Middle frontal gyrus (tissue), 1 donor: ENCODE measurements at regions not wholly inside any gene's neighbourhood (a gene's known extent, or its start where the extent isn't known, plus 50 kb on each side); places are given as distances from the start of the nearest gene placed in this dataset.
"Not testable (repeated sequence)": the region's sequence is repeated elsewhere in the genome, so short reads cannot be mapped to it uniquely, and the experiment has no call there.

ENCODE experiments used
- DNase-seq: peaks from one replicate; pipeline ENCODE4 v3.0.0-alpha.2; 2015; ENCODE audit warnings: low spot score; ENCODE audit errors: extremely low spot score

DNA sequence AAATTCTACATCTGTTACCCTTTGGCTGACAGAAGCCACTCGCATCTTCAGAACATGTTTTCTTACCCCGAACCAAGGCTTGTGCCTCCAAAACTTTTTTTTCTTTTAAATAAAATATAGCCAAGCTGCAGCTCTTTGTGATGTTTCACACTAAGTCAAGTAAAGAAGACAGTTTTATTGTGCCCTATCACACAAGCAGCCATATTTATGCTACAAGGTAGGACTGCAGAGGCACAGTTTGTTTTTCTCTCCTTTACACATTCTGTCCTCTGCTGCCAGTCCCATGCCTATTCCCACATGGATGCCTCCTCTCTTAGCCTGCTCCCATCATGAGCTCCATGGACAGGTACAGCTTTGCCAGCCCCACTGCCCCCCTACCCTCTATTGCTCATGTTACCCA, 219.6 kb upstream of the THUMPD2 start:
- no peak for DNase-seq

- no peak for DNase-seq
Observed at GRCh38 chr2:39996653-39997080, 217.6 kb upstream of the THUMPD2 start.

GRCh38 chr2:39995005-39995737, 216.1 kb upstream of the THUMPD2 start:
- DNase-seq = no peak

DNA sequence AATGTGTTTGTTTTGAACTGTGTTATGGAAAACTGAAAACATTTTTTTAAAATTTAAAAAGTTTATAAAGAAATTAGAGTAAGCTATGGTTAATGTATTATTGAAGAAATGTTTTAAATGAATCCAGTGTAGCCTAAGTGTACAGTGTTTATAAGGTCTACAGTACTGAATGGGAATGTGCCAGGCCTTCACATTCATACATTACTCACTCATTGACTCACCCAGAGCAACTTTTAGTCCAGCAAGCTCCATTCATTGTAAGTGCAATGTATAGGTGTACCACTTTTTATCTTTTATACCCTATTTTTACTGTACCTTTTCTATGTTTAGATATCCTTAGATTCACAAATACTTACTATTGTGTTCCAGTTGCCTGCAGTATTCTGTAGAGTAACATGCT, 215.1 kb upstream of the THUMPD2 start:
- DNase-seq = no peak

DNA sequence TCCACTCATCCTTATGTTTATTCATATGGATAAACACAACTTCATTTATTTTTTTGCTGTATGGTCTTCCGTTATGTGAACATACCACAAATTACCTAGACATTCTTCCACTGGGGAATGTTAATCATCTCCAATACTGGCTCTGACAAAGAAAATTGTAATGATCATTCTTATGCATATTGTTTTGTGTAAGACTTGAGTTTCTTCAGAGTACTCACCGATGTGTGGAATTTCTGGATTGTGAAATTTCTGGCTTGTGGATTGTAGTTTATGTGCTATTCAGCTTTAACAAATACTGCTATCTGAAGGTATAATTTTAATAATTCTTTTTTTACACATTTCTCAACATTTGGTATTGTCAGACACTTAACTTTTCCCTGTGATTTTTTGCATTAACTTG, 212.2 kb upstream of the THUMPD2 start:
- DNase-seq = no peak

DNA sequence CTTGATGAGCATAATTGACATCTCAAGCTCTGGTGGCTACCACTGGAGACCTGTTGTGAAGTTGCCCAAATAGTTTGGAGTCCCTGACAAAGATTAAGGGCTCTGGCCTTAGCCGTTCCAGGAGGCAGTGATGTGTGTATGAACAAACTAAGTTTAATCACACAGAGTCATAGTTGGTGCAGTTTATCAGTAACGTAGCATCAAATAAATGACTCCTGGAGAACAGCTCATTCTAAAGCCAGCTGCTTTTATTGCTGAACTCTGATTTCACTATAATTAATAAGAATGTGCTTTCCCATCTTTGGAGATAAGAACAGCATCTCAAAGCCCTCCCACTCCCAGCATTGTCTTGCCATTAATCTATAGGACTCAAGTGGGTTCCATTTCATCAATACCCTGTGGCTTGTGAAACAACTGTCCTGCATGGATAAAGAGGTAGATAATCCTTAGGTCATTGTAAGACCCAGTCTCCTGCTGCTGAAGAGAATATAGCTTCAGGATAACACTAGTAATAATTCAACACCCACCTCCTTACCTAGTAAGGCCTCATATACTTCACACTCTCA, 211.4 kb upstream of the THUMPD2 start:
- no peak for DNase-seq

GRCh38 chr2:39989888-39990287, 210.8 kb upstream of the THUMPD2 start:
- DNase-seq = no peak

- DNase-seq = no peak
Observed at GRCh38 chr2:39981883-39982311, 202.8 kb upstream of the THUMPD2 start.

GRCh38 chr2:39975476-39976020, 196.5 kb upstream of the THUMPD2 start:
- no peak for DNase-seq

DNA sequence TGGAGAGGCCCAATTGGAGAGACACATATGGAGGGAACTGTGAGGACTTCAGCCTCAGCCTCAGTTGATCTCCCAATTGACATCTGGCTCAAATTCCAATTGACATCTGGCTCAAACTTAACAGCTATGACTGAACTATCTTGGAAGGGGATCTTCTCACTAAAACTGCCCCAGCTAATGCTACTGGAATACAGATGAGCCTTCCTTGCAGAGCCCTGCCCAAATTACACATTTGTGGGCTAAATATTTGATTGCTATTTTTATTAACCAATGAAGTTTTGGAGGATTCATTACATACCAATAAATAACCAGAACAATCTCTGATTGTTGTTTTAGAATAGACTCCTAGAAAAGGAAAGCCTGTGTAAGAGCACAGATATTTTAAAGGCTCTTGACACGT, 189.0 kb upstream of the THUMPD2 start:
- no peak for DNase-seq

GRCh38 chr2:39960681-39961080, 181.6 kb upstream of the THUMPD2 start:
- not testable (repeated sequence) for DNase-seq

DNA sequence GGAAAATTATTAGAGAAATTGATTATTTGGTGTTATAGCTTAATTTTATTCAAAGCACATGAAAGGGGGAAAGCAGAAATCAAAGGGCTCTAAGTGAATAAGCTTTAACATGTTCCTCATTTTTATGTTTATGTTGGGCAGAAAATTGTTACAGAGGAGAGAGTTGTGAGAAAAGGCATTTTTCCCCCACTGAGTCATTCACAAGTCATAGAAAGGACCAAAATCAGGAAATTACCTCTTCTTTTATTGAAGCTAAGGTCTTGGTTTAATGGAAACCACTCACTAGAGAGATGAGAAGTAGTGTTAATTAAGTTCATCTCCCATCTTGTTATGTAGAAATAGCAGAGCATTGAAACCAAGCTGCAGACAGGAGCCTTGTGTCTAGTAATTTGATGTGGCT, 175.3 kb upstream of the THUMPD2 start:
- DNase-seq = no peak

DNA sequence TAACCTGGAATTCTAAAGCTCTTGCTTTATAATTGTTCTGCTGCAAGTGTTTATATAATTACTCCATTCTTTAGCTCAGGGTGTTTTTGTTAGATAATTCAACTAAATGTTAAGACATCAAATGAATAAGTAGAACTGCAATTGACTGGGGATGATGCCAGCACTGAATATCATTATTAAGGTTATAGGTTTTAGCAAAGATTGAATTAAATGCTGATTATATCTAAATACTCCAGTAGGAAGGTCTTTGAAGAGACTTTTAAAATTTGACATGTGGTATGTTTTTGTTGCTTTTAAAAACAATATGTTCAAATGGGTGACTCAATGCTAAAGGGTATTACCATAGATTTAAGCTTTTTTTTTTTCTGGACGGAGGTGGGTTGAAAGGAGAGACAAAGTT, 170.1 kb upstream of the THUMPD2 start:
- no peak for DNase-seq

DNA sequence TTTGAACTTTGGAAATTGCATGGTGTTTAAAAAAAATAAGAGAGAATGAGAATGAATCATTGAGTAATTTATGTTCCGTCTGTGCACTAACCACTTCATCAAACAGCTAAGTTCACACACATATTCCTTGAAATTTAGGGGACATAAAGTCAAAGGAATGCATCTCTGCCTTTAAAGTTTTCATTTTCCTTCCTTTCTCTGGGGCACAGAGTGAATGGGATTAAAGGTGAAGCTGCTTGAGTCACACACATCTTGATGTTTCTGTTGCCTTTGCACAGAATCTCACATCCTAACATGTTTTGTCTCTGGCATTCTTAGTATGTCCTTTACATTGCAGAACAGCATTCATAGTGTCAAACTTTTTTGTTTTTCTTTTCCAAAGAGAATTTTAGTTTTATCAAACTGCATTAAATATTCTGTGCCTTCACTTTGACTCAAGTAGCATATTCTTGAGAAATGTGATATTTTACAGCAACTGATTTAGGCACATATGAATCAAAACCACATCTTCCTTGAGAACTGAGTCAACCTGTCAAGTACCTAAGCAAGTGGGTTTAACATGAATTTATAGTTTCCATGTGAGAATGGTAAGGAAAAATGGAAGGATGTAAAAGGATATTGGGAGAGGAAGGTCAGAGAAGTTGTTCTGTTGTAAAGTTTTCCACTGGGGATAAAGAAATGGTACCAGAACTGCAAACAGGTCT, 169.1 kb upstream of the THUMPD2 start:
- no peak for DNase-seq

GRCh38 chr2:39947294-39948015, 168.4 kb upstream of the THUMPD2 start:
- no peak for DNase-seq

DNA sequence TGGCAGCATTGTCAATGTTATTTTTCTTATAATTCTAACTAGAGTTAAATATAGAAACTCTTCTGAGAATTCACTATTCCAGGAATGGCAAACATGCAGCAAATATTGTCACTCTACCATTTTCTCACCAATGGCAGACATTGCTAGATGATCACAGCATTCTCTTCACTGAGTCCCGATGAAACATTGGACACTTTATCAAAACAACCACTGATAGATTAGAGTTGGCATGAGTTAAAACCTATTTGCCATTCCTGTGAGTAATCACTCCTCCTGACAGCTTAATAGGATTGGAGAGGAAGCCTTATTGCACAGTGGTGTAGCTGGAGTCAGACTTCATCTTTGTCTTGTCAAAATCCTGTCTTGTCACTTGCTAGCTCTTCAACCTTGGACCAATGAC, 163.9 kb upstream of the THUMPD2 start:
- DNase-seq = no peak

DNA sequence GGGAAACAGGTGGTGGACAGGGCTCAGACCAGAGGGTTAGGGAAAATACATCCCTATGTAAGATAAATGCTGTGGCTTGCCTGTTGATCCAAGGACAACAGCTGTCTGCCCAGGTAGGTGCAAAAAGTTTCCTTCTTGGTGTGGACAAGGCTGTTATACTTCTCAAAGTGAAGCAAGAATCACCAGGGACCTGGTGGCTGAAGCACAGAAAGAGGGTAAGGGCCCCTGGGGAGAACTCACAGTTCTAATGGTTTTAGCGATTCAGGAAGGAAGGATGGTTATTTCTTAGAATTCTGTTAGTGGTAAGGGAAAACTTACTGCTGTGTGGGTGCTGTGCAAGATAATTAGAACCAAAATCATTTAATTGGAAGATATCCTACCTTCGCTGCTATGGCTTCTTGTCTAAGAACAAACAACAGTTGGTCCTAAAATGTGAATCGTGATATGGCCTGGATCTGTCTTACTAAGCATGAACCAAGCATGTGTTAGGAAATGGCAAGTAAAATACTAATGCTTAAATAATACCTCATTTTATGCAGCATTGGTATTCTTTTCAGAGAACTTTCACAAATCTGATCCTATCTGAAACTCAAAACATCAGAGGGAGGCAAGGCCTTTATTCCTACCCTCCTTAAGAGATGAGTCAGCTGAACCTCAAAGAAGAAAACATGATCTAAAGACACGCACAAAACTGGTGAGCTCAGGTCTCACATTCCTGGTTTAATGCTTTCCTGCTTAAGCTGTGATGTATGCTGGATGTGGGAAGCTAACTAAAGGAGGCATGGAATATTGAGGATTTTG, 159.2 kb upstream of the THUMPD2 start:
- DNase-seq = no peak

- no peak for DNase-seq
Observed at GRCh38 chr2:39937621-39938020, 158.6 kb upstream of the THUMPD2 start.

DNA sequence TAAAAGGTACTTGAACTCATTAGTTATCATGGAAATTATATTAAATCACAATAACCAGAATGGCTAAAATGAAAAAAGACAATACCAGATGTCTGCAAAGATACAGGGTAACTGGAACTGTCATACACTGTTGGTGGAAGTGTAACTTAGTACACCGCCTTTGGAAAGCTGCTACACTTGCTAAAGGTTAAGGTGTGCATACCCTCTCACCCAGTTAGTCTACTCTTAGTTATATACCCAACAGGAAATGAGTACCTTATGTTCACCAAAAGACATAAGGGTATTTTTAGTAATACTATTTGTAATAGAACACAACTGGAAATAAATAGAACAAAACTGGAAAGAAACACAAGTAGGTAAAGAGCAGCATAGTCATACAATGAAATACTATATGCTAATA, 155.8 kb upstream of the THUMPD2 start:
- DNase-seq = no peak

DNA sequence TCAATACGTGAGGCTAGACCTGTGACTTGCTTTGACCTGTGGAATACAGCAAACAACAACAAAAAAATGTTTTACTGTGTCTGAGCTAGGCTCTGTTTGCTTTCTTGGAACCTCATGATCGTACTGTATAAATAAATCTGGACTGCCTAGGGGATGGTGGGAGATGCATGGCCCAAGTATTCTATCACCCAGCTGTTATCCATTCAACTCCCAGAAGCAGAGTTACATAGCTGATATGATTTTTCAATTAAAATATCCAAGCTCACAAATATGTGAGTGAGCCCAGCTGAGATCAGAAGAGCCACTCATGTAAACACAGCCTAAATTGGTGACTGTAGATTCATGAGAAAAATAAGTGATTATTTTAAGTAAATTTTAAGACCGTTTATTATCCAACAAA, 154.1 kb upstream of the THUMPD2 start:
- DNase-seq = no peak

- DNase-seq = no peak
Observed at GRCh38 chr2:39932198-39932597, 153.1 kb upstream of the THUMPD2 start.
